ENCODE measurements at regions not wholly inside any gene's neighbourhood (a gene's known extent, or its start where the extent isn't known, plus 50 kb on each side); places are given as distances from the start of the nearest gene placed in this dataset.

DNA sequence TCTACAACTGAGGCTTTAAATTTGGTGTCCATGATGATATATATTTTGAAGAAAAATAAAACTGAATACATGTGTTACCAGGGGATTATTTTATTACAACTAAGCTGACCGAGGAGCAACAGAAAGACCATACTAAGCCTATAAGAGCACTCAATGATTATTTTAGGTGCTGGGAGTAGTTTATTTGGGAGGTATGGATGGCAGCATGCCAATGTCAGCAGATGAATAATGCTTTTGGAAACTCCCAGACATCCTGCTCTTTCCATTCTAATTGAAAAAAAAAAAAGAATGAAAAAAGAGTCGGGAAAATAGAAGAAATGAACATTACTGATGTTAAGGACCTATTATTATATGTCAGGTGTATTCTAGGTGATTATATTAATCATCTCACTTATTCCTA, 441.2 kb downstream of the BTG1 start:
- Histone ChIP-seq H3K9ac (ENCODE audit: insufficient read depth in 1 of 2, low read length in 2 of 2) (no peak overlapping the region), H3K36me3 (ENCODE audit: control insufficient read depth in 4 of 4, insufficient read depth in 4 of 4, low read length in 4 of 4) (no peaks in the 10 kb centered on the region), H3K27ac (ENCODE audit: low read depth in 1 of 2, low read length in 1 of 2) (no peak overlapping the region), H3K4me1 (ENCODE audit: control insufficient read depth in 5 of 5, insufficient read depth in 5 of 5, low read length in 5 of 5) (peaks cover 0 to 52% (median 0%) of the 10 kb centered on the region in 5 donors), H3K9me3 (ENCODE audit: control insufficient read depth in 4 of 4, insufficient read depth in 3 of 4, low read length in 3 of 4) (no peaks in the 10 kb centered on the region), H3K27me3 (ENCODE audit: control insufficient read depth in 3 of 3, insufficient read depth in 3 of 3, low read length in 2 of 3) (no peaks in the 10 kb centered on the region), H3K4me3 (no peak overlapping the region)
- TF ChIP-seq, protein P1, sequence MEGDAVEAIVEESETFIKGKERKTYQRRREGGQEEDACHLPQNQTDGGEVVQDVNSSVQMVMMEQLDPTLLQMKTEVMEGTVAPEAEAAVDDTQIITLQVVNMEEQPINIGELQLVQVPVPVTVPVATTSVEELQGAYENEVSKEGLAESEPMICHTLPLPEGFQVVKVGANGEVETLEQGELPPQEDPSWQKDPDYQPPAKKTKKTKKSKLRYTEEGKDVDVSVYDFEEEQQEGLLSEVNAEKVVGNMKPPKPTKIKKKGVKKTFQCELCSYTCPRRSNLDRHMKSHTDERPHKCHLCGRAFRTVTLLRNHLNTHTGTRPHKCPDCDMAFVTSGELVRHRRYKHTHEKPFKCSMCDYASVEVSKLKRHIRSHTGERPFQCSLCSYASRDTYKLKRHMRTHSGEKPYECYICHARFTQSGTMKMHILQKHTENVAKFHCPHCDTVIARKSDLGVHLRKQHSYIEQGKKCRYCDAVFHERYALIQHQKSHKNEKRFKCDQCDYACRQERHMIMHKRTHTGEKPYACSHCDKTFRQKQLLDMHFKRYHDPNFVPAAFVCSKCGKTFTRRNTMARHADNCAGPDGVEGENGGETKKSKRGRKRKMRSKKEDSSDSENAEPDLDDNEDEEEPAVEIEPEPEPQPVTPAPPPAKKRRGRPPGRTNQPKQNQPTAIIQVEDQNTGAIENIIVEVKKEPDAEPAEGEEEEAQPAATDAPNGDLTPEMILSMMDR (IDR thresholded peaks at IDR 0.05; ENCODE audit: control extremely low read depth, extremely low read depth): no peak
- WGBS, 2 donors: 60 to 71% methylated on average over 2 of the region's 2 CpGs
- DNase-seq (peak in 1 of 3 donors; percentile 13), ATAC-seq (ENCODE audit: insufficient read depth, low FRiP score) (no peak)

DNA sequence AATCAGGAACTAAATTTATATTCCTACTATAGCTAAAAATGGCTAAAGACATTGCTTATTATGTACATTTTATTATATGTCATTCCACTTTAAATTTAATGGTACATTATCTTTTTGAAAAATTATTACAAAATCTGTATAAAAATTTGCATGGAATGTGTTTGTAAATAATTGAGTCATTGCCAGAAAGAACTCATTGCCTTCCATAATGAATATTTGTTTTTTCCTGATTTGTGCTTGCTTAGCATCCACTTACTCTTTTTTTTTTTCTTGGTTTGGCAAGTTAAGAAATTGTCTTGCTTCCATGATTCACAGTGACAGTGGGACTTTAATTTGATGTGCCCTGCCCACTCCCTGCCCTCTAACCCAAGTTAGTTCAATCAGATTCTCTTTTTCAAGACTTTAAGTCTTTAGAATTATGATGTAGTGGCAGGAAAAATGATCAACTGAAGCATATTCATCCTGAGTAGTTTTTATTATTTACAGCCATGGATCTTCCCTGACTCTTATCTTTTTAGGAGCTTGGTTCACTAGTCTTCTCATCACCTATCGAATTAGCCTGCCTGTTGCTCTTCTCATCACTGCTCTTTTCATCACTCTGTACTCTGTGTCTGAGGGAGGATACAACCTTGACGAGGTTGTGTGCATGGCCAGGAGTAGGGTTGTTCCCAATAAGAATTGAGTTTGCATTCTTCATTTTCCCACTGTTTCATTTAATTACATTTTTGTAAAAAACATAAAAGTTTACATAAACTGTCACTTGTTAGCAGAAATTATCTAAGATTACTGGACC, 442.0 kb downstream of the BTG1 start:
- no peak for ATAC-seq (ENCODE audit: insufficient read depth, low FRiP score)

DNA sequence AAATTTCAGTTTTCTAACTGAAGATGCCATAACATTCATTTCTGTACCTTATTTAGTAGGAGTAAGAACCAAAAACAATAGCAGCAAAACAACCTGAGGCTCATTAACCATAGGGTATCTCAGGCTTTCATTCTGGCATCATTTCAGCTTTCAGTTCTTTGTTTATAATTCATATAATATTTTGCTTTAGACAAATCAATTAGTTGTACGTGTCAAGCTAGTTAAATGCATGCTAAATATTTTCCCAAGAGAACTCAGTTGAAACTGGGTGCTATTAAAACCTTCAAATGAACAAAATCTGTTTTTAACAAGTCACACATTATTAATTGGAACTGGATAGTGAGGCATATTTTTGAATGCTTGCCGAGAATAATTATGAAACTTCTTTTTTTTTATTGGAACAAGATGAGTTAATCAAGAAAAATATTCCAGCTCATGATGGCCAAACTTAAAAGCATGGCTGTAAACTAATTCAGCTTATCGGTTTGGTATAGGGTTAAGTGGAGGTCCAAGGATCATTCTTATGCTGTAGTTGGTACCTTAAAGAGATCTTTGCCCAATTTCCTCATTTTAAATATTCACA, 442.7 kb downstream of the BTG1 start:
- H3K9ac ChIP-seq (ENCODE audit: insufficient read depth in 1 of 2, low read length in 2 of 2): no peak overlapping the region
- no peaks in the 10 kb centered on the region for H3K36me3 ChIP-seq (ENCODE audit: control insufficient read depth in 4 of 4, insufficient read depth in 4 of 4, low read length in 4 of 4)
- no peak overlapping the region for H3K27ac ChIP-seq (ENCODE audit: low read depth in 1 of 2, low read length in 1 of 2)
- TF ChIP-seq, protein P1 (IDR thresholded peaks at IDR 0.05; ENCODE audit: control extremely low read depth, extremely low read depth): no peak
- no peak overlapping the region for H3K4me3 ChIP-seq
- WGBS, 2 donors: 64 to 78% methylated on average over 3 of the region's 3 CpGs
- H3K27me3 ChIP-seq (ENCODE audit: control insufficient read depth in 3 of 3, insufficient read depth in 3 of 3, low read length in 2 of 3): no peaks in the 10 kb centered on the region
- H3K4me1 ChIP-seq (ENCODE audit: control insufficient read depth in 5 of 5, insufficient read depth in 5 of 5, low read length in 5 of 5): peaks cover 0 to 52% (median 0%) of the 10 kb centered on the region in 5 donors
- H3K9me3 ChIP-seq (ENCODE audit: control insufficient read depth in 4 of 4, insufficient read depth in 3 of 4, low read length in 3 of 4): peaks cover 0 to 3% (median 0%) of the 10 kb centered on the region in 4 donors
- no peak for ATAC-seq (ENCODE audit: insufficient read depth, low FRiP score)
- DNase-seq: peak in 2 of 3 donors; percentile 85 to 86

More for the DNA sequence above, 442.0 kb downstream of the BTG1 start:
- Histone ChIP-seq H3K4me3 (no peak overlapping the region), H3K36me3 (ENCODE audit: control insufficient read depth in 4 of 4, insufficient read depth in 4 of 4, low read length in 4 of 4) (no peaks in the 10 kb centered on the region), H3K4me1 (ENCODE audit: control insufficient read depth in 5 of 5, insufficient read depth in 5 of 5, low read length in 5 of 5) (peaks cover 0 to 52% (median 0%) of the 10 kb centered on the region in 5 donors), H3K9ac (ENCODE audit: insufficient read depth in 1 of 2, low read length in 2 of 2) (no peak overlapping the region), H3K27me3 (ENCODE audit: control insufficient read depth in 3 of 3, insufficient read depth in 3 of 3, low read length in 2 of 3) (no peaks in the 10 kb centered on the region), H3K27ac (ENCODE audit: low read depth in 1 of 2, low read length in 1 of 2) (no peak overlapping the region), H3K9me3 (ENCODE audit: control insufficient read depth in 4 of 4, insufficient read depth in 3 of 4, low read length in 3 of 4) (no peaks in the 10 kb centered on the region)
- WGBS, 2 donors: 86 to 98% methylated on average over 2 of the region's 2 CpGs
- TF ChIP-seq, protein P1 (IDR thresholded peaks at IDR 0.05; ENCODE audit: control extremely low read depth, extremely low read depth): no peak
- peak in 2 of 3 donors; percentile 79 to 80 for DNase-seq
